Esophagus muscularis mucosa (tissue), 4 donors: ENCODE measurements at regions not wholly inside any gene's neighbourhood (a gene's known extent, or its start where the extent isn't known, plus 50 kb on each side); places are given as distances from the start of the nearest gene placed in this dataset.

Source experiments
- EP300 ChIP-seq: sonication (generic); formaldehyde crosslinking; IDR thresholded peaks from one replicate; pipeline ENCODE4 v1.6.1; 2017; ENCODE audit warnings: antibody characterized with exemption
- POLR2A ChIP-seq: fragments of 450-650 bp; IDR thresholded peaks from one replicate; pipeline ENCODE4 v1.6.1; 2017; ENCODE audit warnings: antibody characterized with exemption, moderate library complexity, mild to moderate bottlenecking, low read depth
- POLR2AphosphoS5 ChIP-seq, 2 donors: sonication (generic); formaldehyde crosslinking; IDR thresholded peaks; one replicate each; pipeline ENCODE4 v1.6.1; 2017; ENCODE audit warnings: antibody characterized with exemption in 2 of 2
- TF ChIP-seq, protein P1 (sequence below), 3 experiments: fragments of 200-600 bp in 2 of 3; fragments of 450-650 bp in 1 of 3; sonication (generic) in 2 of 3; IDR thresholded peaks; one replicate each; pipeline ENCODE4 v1.5.1; 2017 to 2019; ENCODE audit warnings: antibody characterized with exemption in 3 of 3, mild to moderate bottlenecking in 2 of 3, moderate library complexity in 1 of 3

DNA sequence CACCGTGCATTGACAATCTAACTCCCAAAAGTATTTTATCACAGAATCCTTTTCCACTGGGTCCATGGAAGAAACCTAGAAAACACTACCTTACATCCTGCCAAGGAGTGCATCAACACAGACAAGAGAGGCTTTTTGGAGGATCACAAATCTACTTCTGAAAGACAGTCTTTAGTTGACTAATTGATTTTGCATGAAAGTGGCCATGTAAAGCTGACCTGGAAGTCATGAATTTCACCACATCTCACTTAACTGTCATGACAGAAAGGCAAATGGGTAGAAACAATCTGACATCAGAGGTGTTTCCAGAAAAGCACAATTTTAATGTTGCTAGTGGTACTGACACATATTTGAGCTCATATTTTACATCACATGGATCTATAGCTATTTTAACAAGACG, 101.6 kb downstream of the FAM76B start:
- TF ChIP-seq, protein P1, sequence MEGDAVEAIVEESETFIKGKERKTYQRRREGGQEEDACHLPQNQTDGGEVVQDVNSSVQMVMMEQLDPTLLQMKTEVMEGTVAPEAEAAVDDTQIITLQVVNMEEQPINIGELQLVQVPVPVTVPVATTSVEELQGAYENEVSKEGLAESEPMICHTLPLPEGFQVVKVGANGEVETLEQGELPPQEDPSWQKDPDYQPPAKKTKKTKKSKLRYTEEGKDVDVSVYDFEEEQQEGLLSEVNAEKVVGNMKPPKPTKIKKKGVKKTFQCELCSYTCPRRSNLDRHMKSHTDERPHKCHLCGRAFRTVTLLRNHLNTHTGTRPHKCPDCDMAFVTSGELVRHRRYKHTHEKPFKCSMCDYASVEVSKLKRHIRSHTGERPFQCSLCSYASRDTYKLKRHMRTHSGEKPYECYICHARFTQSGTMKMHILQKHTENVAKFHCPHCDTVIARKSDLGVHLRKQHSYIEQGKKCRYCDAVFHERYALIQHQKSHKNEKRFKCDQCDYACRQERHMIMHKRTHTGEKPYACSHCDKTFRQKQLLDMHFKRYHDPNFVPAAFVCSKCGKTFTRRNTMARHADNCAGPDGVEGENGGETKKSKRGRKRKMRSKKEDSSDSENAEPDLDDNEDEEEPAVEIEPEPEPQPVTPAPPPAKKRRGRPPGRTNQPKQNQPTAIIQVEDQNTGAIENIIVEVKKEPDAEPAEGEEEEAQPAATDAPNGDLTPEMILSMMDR (IDR thresholded peaks at IDR 0.05): no peak
- TF ChIP-seq POLR2AphosphoS5 (IDR thresholded peaks at IDR 0.05): no peak
- no peak for TF ChIP-seq POLR2A
- TF ChIP-seq EP300: no peak
